GM12878 (cell line): ENCODE measurements at regions not wholly inside any gene's neighbourhood (a gene's known extent, or its start where the extent isn't known, plus 50 kb on each side); places are given as distances from the start of the nearest gene placed in this dataset.

Experiments
- ATAC-seq: fragments of 200-7000 bp; cut with Tn5 transposase; 3 replicates; pipeline ENCODE4 v1.9.1; 2020; ENCODE audit warnings: mild to moderate bottlenecking, moderate library complexity
- BruUV-seq: library from RNA; stranded (reverse); fragments of 400-500 nt; replicated peaks from 2 replicates; lab custom pipeline; 2021; lab: Mats Ljungman, UMichigan
- CTCF ChIA-PET: fragments of 300-600 bp; sonication (Branson Sonifier 250); formaldehyde crosslinking; extraction: SDS; loops from one replicate; lab custom pipeline; 2021; ENCODE audit warnings: inconsistent platforms; lab: Yijun Ruan, JAX
- POLR2A ChIA-PET: fragments of 350-600 bp; formaldehyde crosslinking; extraction: SDS; loops from one replicate; lab custom pipeline; 2021; ENCODE audit warnings: inconsistent platforms; lab: Charles Lee
- RAD21 ChIA-PET: fragments of 300-600 bp; sonication (Branson Sonifier 250); formaldehyde crosslinking; loops from one replicate; lab custom pipeline; 2023; ENCODE audit warnings: antibody characterized with exemption; ENCODE audit not compliant: unreplicated experiment; lab: Charles Lee
- SMC1A ChIA-PET: fragments of 300-600 bp; sonication (Branson Sonifier 250); formaldehyde crosslinking; loops from one replicate; lab custom pipeline; 2023; ENCODE audit not compliant: unreplicated experiment, uncharacterized antibody; lab: Charles Lee
- DNase-seq: peaks from one replicate; pipeline ENCODE4 v3.0.0-alpha.2; 2011; ENCODE audit warnings: low read depth, low spot score
- FAIRE-seq: peaks from 3 replicates; lab custom pipeline; 2011; peaks lifted over from hg19 to GRCh38; lab: Jason Lieb, UNC
- H2AFZ ChIP-seq: 2 replicates; pipeline ENCODE4 v1.6.0; 2011; ENCODE audit warnings: low read depth, low read length, control low read depth; ENCODE audit not compliant: control insufficient read depth
- H3K27ac ChIP-seq: 2 replicates; pipeline ENCODE4 v1.5.1; 2011; ENCODE audit warnings: control low read depth; ENCODE audit not compliant: control insufficient read depth, insufficient read depth
- H3K27me3 ChIP-seq, 2 experiments: replicated peaks in 1 of 2; 2 replicates each; pipeline versions ENCODE4 v1.6.0 to v1.6.1; 2011; ENCODE audit warnings: low read length in 1 of 2; ENCODE audit not compliant: control insufficient read depth in 2 of 2, insufficient read depth in 2 of 2
- H3K36me3 ChIP-seq, 2 experiments: 2 replicates each; pipeline ENCODE4 v1.5.1; 2011; ENCODE audit warnings: low read length in 1 of 2; ENCODE audit not compliant: control insufficient read depth in 2 of 2, insufficient read depth in 2 of 2
- H3K4me1 ChIP-seq: 2 replicates; pipeline ENCODE4 v1.6.1; 2011; ENCODE audit warnings: mild to moderate bottlenecking, low read length, moderate library complexity, mixed read lengths; ENCODE audit not compliant: control insufficient read depth, insufficient read depth
- H3K4me2 ChIP-seq: 2 replicates; pipeline ENCODE4 v1.6.0; 2011; ENCODE audit warnings: control low read depth; ENCODE audit not compliant: control insufficient read depth, insufficient read depth
- H3K4me3 ChIP-seq: fragments of 200-600 bp; sonication (generic); 2 replicates; pipeline ENCODE4 v1.5.1; 2016
- H3K79me2 ChIP-seq: 2 replicates; pipeline ENCODE4 v1.6.0; 2011; ENCODE audit warnings: low read length; ENCODE audit not compliant: control insufficient read depth, insufficient read depth
- H3K9ac ChIP-seq: 2 replicates; pipeline ENCODE4 v1.8.0; 2011; ENCODE audit warnings: low read length, control low read depth, mixed read lengths; ENCODE audit not compliant: control insufficient read depth, insufficient read depth
- H3K9me3 ChIP-seq: replicated peaks from 3 replicates; pipeline ENCODE4 v1.5.1; 2011; ENCODE audit warnings: mild to moderate bottlenecking, low read length; ENCODE audit not compliant: control insufficient read depth, insufficient read depth
- H4K20me1 ChIP-seq: 2 replicates; pipeline ENCODE4 v1.6.0; 2011; ENCODE audit not compliant: control insufficient read depth, insufficient read depth
- ASH2L ChIP-seq: fragments of 300-600, 200-600 bp; sonication (generic); IDR thresholded peaks from 2 replicates; pipeline ENCODE4 v1.6.1; 2017; ENCODE audit warnings: low read depth, mild to moderate bottlenecking, borderline replicate concordance
- ETV6 ChIP-seq, 2 experiments: fragments of 450-650 bp in 1 of 2; IDR thresholded peaks in 1 of 2; conservative IDR thresholded peaks in 1 of 2; 2 replicates each; pipeline ENCODE4 v1.6.1; 2014; ENCODE audit warnings: antibody characterized with exemption in 1 of 2, borderline replicate concordance in 1 of 2, low read depth in 1 of 2, mild to moderate bottlenecking in 1 of 2, moderate library complexity in 1 of 2
- RELA ChIP-seq: fragments of 450-650 bp; IDR thresholded peaks from 2 replicates; pipeline ENCODE4 v1.8.0; 2014; ENCODE audit warnings: borderline replicate concordance; ENCODE audit not compliant: partially characterized antibody
- TCF3 ChIP-seq: IDR thresholded peaks from 2 replicates; pipeline ENCODE4 v1.6.1; 2012; ENCODE audit warnings: low read depth, mild to moderate bottlenecking, low read length, borderline replicate concordance; ENCODE audit not compliant: insufficient read depth
- YBX1 ChIP-seq: fragments of 450-650 bp; IDR thresholded peaks from 2 replicates; pipeline ENCODE4 v1.6.1; 2016; ENCODE audit warnings: antibody characterized with exemption
- ZSCAN29 ChIP-seq: fragments of 450-650 bp; IDR thresholded peaks from 2 replicates; pipeline ENCODE4 v1.6.1; 2017; ENCODE audit warnings: mild to moderate bottlenecking, moderate library complexity
- WGBS: methylation state at CpG from one replicate; pipeline ENCODE4 v1.1.6; 2016; ENCODE audit warnings: low lambda C conversion rate; ENCODE audit not compliant: insufficient replicate concordance, insufficient coverage; ENCODE audit errors: missing lambda C conversion rate; 5-methylcytosine and 5-hydroxymethylcytosine counted together
- in situ Hi-C: fragments of 300-500 bp; cut with MboI; formaldehyde crosslinking; loops from 9 replicates; pipeline ENCODE4 v1.14.3; 2018; ENCODE audit warnings: mixed read lengths
- intact Hi-C: fragments of 100-400 bp; cut with micrococcal nuclease; formaldehyde crosslinking; loops from one replicate; pipeline ENCODE4 v1.14.2; 2022; ENCODE audit not compliant: unreplicated experiment
- TF ChIP-seq, protein P1 (sequence below): fragments of 450-650 bp; formaldehyde crosslinking; IDR thresholded peaks from 2 replicates; pipeline ENCODE4 v1.5.0; 2022; ENCODE audit warnings: mild to moderate bottlenecking, missing genetic modification characterization

DNA sequence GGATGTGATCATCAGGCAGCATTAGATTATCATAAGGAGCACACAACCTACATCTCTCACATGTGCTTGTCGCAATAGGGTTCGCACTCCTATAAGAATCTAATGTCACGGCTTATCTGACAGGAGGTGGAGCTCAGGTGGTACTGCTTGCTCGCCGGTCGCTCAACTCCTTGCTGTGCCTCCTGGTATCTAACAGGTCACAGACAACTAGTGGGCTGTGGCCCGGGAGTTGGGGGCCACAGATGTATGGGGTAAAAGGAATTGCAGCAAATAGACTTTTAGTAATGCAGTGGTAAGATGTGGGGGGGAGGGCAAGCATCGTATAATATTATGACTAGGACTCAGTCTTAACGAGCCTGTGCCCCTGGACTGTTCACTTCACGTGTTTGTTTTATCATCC is 624.8 kb downstream of the CENPC start:
- no peaks in the 10 kb centered on the region for H3K27me3 ChIP-seq
- no peaks in the 10 kb centered on the region for H4K20me1 ChIP-seq
- H3K4me2 ChIP-seq, result no peak overlapping the region
- H3K36me3 ChIP-seq, result no peaks in the 10 kb centered on the region
- ChIA-PET SMC1A (no interaction called here), RAD21 (no interaction called here), CTCF (no interaction called here), POLR2A (no interaction called here)
- no peak overlapping the region for H3K9ac ChIP-seq
- H3K27ac ChIP-seq, result no peak overlapping the region
- no peaks in the 10 kb centered on the region for H3K4me1 ChIP-seq
- no peak overlapping the region for H2AFZ ChIP-seq
- H3K79me2 ChIP-seq, result no peaks in the 10 kb centered on the region
- WGBS, result 30% methylated on average over 10 of the region's 10 CpGs
- no peak for ATAC-seq
- no TSS peak for BruUV-seq
- no peak for FAIRE-seq
- in situ Hi-C loops (no loop called here), intact Hi-C loops (no loop called here)
- H3K9me3 ChIP-seq, result no peaks in the 10 kb centered on the region
- no peak for TF ChIP-seq ETV6 (conservative IDR thresholded peaks at IDR 0.05 in 1 of 2, IDR thresholded peaks at IDR 0.05 in 1 of 2; ENCODE audit: borderline replicate concordance in 1 of 2, low read depth in 1 of 2)
- TF ChIP-seq RELA, result no peak
- TF ChIP-seq YBX1, result no peak
- TF ChIP-seq ASH2L, result no peak
- no peak for DNase-seq
- H3K4me3 ChIP-seq, result no peak overlapping the region

DNA sequence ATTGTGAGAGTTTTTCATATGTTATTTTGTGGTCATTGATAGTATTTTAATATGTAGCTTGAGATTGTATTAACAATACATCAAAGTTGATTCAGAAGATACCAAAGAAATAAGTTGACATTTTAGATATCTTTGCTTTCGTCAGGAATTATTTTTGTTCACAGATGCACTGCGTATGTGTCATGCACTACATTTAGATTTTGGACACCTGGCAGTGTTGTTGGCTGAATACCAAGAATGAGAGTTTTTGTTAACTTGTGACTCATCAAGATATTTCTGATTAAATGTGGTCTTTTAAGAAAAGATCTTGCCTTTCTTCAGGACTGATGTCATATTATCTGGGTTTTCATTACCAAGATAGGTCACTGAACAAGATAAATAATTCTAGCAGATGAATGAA is 633.4 kb downstream of the CENPC start:
- FAIRE-seq (no peak), DNase-seq (no peak), ATAC-seq (no peak)
- H3K79me2 ChIP-seq, result no peaks in the 10 kb centered on the region
- no peaks in the 10 kb centered on the region for H3K36me3 ChIP-seq
- intact Hi-C loops (no loop called here), in situ Hi-C loops (no loop called here)
- H3K9me3 ChIP-seq, result no peaks in the 10 kb centered on the region
- TF ChIP-seq, protein P1, sequence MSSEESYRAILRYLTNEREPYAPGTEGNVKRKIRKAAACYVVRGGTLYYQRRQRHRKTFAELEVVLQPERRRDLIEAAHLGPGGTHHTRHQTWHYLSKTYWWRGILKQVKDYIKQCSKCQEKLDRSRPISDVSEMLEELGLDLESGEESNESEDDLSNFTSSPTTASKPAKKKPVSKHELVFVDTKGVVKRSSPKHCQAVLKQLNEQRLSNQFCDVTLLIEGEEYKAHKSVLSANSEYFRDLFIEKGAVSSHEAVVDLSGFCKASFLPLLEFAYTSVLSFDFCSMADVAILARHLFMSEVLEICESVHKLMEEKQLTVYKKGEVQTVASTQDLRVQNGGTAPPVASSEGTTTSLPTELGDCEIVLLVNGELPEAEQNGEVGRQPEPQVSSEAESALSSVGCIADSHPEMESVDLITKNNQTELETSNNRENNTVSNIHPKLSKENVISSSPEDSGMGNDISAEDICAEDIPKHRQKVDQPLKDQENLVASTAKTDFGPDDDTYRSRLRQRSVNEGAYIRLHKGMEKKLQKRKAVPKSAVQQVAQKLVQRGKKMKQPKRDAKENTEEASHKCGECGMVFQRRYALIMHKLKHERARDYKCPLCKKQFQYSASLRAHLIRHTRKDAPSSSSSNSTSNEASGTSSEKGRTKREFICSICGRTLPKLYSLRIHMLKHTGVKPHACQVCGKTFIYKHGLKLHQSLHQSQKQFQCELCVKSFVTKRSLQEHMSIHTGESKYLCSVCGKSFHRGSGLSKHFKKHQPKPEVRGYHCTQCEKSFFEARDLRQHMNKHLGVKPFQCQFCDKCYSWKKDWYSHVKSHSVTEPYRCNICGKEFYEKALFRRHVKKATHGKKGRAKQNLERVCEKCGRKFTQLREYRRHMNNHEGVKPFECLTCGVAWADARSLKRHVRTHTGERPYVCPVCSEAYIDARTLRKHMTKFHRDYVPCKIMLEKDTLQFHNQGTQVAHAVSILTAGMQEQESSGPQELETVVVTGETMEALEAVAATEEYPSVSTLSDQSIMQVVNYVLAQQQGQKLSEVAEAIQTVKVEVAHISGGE (CRISPR knock-in tag), result no peak
- no peak for TF ChIP-seq ZSCAN29
- TF ChIP-seq TCF3, result no peak
- CTCF ChIA-PET, result no interaction called here
- no peaks in the 10 kb centered on the region for H3K4me1 ChIP-seq
- SMC1A ChIA-PET, result no interaction called here
- RAD21 ChIA-PET, result no interaction called here
- no peaks in the 10 kb centered on the region for H3K27me3 ChIP-seq
- no peak overlapping the region for H3K9ac ChIP-seq
- no peak overlapping the region for H3K4me3 ChIP-seq
- no peak overlapping the region for H3K4me2 ChIP-seq
- no TSS peak for BruUV-seq
- WGBS, result 23% methylated on average over 2 of the region's 2 CpGs
- H3K27ac ChIP-seq, result no peak overlapping the region
- no peak overlapping the region for H2AFZ ChIP-seq
- no peaks in the 10 kb centered on the region for H4K20me1 ChIP-seq
- POLR2A ChIA-PET, result no interaction called here
